ENCODE measurements at regions not wholly inside any gene's neighbourhood (a gene's known extent, or its start where the extent isn't known, plus 50 kb on each side); places are given as distances from the start of the nearest gene placed in this dataset.
"Not testable (repeated sequence)": the region's sequence is repeated elsewhere in the genome, so short reads cannot be mapped to it uniquely, and the experiment has no call there.

DNA sequence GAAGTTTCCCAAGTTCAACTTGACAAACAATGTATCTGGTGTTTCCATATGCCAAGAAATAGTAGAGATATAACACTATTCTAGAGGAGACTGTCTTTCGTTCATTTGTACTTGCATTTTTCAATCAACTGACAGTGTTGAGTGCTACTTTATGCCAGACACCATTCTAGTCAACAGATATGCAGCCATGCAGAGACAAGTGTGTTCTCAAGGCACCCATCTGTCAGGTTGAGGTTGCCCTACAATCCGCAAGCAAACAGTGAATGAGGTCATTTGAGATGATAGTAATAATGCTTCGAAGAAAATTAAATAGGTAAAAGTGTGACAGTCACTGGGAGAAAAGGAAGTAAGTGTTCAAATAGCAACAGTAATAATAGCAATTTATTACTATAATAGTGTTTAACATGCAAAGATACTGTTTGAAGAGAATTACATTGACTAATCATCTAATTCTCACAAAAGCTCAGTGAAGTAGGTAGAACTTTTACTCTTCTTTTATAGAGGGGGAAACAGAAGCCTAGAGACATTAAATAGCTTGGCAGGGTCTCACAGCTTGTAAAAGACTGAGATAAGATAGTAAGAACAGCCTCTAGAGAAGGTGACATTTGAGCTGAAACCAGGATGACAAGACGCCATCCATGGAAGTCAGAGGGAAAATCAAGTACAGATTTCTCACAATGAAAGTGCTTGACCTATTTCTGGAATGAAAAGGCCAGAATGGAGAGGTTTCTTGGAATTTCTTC lies 936.9 kb downstream of the SORCS3 start:
- no peak for DNase-seq (ENCODE audit: low read depth, low spot score)
- Histone ChIP-seq H3K9me3 (ENCODE audit: control insufficient read depth, insufficient read depth, low read length) (no peaks in the 10 kb centered on the region), H3K4me3 (ENCODE audit: low read length) (no peak overlapping the region), H3K36me3 (ENCODE audit: control insufficient read depth, insufficient read depth, low read length) (no peaks in the 10 kb centered on the region), H3K27ac (ENCODE audit: low read length) (no peak overlapping the region), H3K27me3 (ENCODE audit: control insufficient read depth, insufficient read depth, low read length) (no peaks in the 10 kb centered on the region), H3K4me1 (ENCODE audit: control insufficient read depth, insufficient read depth, low read length) (no peaks in the 10 kb centered on the region; the same call in 1 of the 2 replicates)
- WGBS (ENCODE audit: insufficient coverage, insufficient read length) = no CpG with 5 or more reads among the region's 4 CpGs

GRCh38 chr10:105559333-105560097 lies 918.4 kb downstream of the SORCS3 start:
- Histone ChIP-seq H3K27ac (ENCODE audit: low read length) (no peak overlapping the region), H3K4me1 (ENCODE audit: control insufficient read depth, insufficient read depth, low read length) (no peaks in the 10 kb centered on the region), H3K9me3 (ENCODE audit: control insufficient read depth, insufficient read depth, low read length) (no peaks in the 10 kb centered on the region), H3K27me3 (ENCODE audit: control insufficient read depth, insufficient read depth, low read length) (no peaks in the 10 kb centered on the region), H3K4me3 (ENCODE audit: low read length) (no peak overlapping the region), H3K36me3 (ENCODE audit: control insufficient read depth, insufficient read depth, low read length) (no peaks in the 10 kb centered on the region)
- WGBS (ENCODE audit: insufficient coverage, insufficient read length) = 100% methylated on average over 1 of the region's 4 CpGs
- no peak for DNase-seq (ENCODE audit: low read depth, low spot score)

DNA sequence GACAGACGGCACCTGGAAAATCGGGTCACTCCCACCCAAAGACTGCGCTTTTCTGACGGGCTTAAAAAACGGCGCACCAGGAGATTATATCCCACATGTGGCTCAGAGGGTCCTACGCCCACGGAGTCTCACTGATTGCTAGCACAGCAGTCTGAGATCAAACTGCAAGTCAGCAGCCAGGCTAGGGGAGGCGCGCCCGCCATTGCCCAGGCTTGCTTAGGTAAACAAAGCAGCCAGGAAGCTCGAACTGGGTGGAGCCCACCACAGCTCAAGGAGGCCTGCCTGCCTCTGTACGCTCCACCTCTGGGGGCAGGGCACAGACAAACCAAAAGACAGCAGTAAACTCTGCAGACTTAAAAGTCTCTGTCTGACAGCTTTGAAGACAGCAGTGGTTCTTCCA lies 909.4 kb downstream of the SORCS3 start:
- not testable (repeated sequence) for H3K4me1 ChIP-seq (ENCODE audit: control insufficient read depth, insufficient read depth, low read length); H3K27me3 ChIP-seq (ENCODE audit: control insufficient read depth, insufficient read depth, low read length); H3K36me3 ChIP-seq (ENCODE audit: control insufficient read depth, insufficient read depth, low read length); H3K27ac ChIP-seq (ENCODE audit: low read length); H3K9me3 ChIP-seq (ENCODE audit: control insufficient read depth, insufficient read depth, low read length); DNase-seq (ENCODE audit: low read depth, low spot score); H3K4me3 ChIP-seq (ENCODE audit: low read length)
- no CpG with 5 or more reads among the region's 13 CpGs for WGBS (ENCODE audit: insufficient coverage, insufficient read length)

- no peak for DNase-seq (ENCODE audit: low read depth, low spot score)
- no peaks in the 10 kb centered on the region for H3K36me3 ChIP-seq (ENCODE audit: control insufficient read depth, insufficient read depth, low read length)
- H3K4me1 ChIP-seq (ENCODE audit: control insufficient read depth, insufficient read depth, low read length) = no peaks in the 10 kb centered on the region
- no peaks in the 10 kb centered on the region for H3K27me3 ChIP-seq (ENCODE audit: control insufficient read depth, insufficient read depth, low read length)
- no peaks in the 10 kb centered on the region; the same call in 1 of the 2 replicates for H3K9me3 ChIP-seq (ENCODE audit: control insufficient read depth, insufficient read depth, low read length)
- WGBS (ENCODE audit: insufficient coverage, insufficient read length) = no CpG with 5 or more reads among the region's 1 CpG
- no peak overlapping the region for H3K27ac ChIP-seq (ENCODE audit: low read length)
- H3K4me3 ChIP-seq (ENCODE audit: low read length) = no peak overlapping the region
Measured at GRCh38 chr10:105549731-105550130, 908.6 kb downstream of the SORCS3 start.

DNA sequence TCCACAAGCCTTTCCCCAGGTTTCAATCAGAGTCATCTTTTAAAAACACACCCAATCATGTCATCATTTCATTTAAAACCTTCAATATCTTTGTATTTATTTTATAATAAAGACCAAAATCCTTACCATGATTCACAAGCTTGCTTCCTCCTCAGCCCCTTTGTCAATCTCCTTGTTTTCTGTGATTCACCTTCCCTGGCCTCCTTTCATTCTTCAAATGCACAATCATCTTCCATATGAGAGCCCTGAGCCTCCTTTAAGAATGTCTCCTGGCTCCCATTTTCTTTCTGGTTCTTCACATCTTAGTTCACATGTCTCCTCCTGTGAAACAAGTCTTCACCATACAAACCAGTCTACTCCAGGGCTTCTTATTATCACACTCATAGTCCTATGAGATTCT lies 904.0 kb downstream of the SORCS3 start:
- H3K4me3 ChIP-seq (ENCODE audit: low read length) = no peak overlapping the region
- no peaks in the 10 kb centered on the region for H3K27me3 ChIP-seq (ENCODE audit: control insufficient read depth, insufficient read depth, low read length)
- H3K27ac ChIP-seq (ENCODE audit: low read length) = no peak overlapping the region
- DNase-seq (ENCODE audit: low read depth, low spot score) = no peak
- no peaks in the 10 kb centered on the region; the same call in 1 of the 2 replicates for H3K9me3 ChIP-seq (ENCODE audit: control insufficient read depth, insufficient read depth, low read length)
- 0 out of 2 replicates have a peak, but pooled peaks cover 1% of the 10 kb centered on the region for H3K4me1 ChIP-seq (ENCODE audit: control insufficient read depth, insufficient read depth, low read length)
- no peaks in the 10 kb centered on the region for H3K36me3 ChIP-seq (ENCODE audit: control insufficient read depth, insufficient read depth, low read length)

DNA sequence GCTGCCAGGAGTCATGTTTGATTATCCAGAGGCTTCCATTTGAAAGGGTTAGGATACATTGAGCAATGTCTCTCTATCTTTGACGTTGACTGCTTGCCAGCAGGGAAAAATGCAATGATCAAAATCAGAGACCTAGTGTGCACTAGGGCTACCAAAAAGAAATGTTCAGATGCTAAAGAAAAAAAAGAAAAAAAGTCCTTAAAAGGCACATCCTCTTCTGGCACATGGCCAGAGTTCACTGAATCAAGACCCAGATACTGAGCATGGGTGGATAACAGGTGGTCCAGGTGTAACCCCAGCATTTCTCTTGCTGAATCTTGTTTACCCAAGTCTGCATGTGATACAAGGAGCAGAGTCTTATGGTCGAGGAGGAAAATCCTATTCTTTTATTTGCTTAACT lies 899.3 kb downstream of the SORCS3 start:
- Histone ChIP-seq H3K27me3 (ENCODE audit: control insufficient read depth, insufficient read depth, low read length) (no peaks in the 10 kb centered on the region), H3K4me3 (ENCODE audit: low read length) (no peak overlapping the region), H3K27ac (ENCODE audit: low read length) (no peak overlapping the region), H3K9me3 (ENCODE audit: control insufficient read depth, insufficient read depth, low read length) (no peaks in the 10 kb centered on the region), H3K36me3 (ENCODE audit: control insufficient read depth, insufficient read depth, low read length) (no peaks in the 10 kb centered on the region), H3K4me1 (ENCODE audit: control insufficient read depth, insufficient read depth, low read length) (0 out of 2 replicates have a peak, but pooled peaks cover 1% of the 10 kb centered on the region)
- no CpG with 5 or more reads among the region's 2 CpGs for WGBS (ENCODE audit: insufficient coverage, insufficient read length)
- no peak for DNase-seq (ENCODE audit: low read depth, low spot score)

DNA sequence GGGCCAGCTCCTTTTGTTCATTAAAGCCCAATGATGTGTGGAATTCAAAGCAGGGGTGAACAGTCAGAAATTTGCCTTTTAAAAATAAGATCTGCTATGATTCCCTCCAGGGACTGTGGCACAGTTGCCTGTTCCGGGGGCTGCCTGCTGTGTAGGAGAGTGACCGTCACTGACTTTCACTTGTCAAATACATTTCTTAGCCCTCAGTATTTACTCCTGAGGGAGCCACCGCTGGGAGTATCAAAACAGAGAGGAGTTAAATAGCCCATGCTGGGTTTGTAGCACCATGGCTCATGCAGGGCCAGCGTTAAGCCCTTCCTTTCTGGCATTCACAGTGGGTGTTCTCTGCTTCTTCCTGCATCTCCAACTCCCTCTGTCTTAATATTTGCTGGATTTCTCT lies 897.8 kb downstream of the SORCS3 start:
- H3K27ac ChIP-seq (ENCODE audit: low read length) = no peak overlapping the region
- no CpG with 5 or more reads among the region's 4 CpGs for WGBS (ENCODE audit: insufficient coverage, insufficient read length)
- no peak for DNase-seq (ENCODE audit: low read depth, low spot score)
- H3K27me3 ChIP-seq (ENCODE audit: control insufficient read depth, insufficient read depth, low read length) = no peaks in the 10 kb centered on the region
- H3K36me3 ChIP-seq (ENCODE audit: control insufficient read depth, insufficient read depth, low read length) = no peaks in the 10 kb centered on the region
- H3K4me1 ChIP-seq (ENCODE audit: control insufficient read depth, insufficient read depth, low read length) = 0 out of 2 replicates have a peak, but pooled peaks cover 1% of the 10 kb centered on the region
- no peaks in the 10 kb centered on the region for H3K9me3 ChIP-seq (ENCODE audit: control insufficient read depth, insufficient read depth, low read length)
- H3K4me3 ChIP-seq (ENCODE audit: low read length) = no peak overlapping the region

- Histone ChIP-seq H3K9me3 (ENCODE audit: control insufficient read depth, insufficient read depth, low read length) (no peaks in the 10 kb centered on the region), H3K27ac (ENCODE audit: low read length) (no peak overlapping the region), H3K4me3 (ENCODE audit: low read length) (no peak overlapping the region), H3K27me3 (ENCODE audit: control insufficient read depth, insufficient read depth, low read length) (no peaks in the 10 kb centered on the region), H3K4me1 (ENCODE audit: control insufficient read depth, insufficient read depth, low read length) (no peaks in the 10 kb centered on the region), H3K36me3 (ENCODE audit: control insufficient read depth, insufficient read depth, low read length) (no peaks in the 10 kb centered on the region)
- DNase-seq (ENCODE audit: low read depth, low spot score) = no peak
- WGBS (ENCODE audit: insufficient coverage, insufficient read length) = no CpG with 5 or more reads among the region's 3 CpGs
Measured at GRCh38 chr10:105535478-105535877, 894.4 kb downstream of the SORCS3 start.

DNA sequence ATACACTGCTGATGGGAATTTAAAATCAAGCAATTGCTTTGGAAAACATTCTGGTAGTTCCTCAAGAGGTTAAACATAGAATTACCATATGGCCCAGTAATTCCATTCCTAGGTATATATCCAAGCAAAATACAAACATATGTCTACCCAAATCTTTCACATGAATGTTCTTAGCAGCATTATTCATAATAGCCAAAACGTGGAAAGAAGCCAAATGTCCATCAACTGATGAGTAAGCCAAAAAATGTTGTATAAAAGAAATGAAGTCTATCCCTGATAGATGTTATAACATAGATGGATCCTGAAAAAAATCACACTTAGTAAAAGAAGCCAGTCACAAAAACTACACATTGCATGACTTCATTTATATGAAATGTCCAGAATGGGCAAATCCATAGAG lies 893.0 kb downstream of the SORCS3 start:
- no CpG with 5 or more reads among the region's 1 CpG for WGBS (ENCODE audit: insufficient coverage, insufficient read length)
- H3K9me3 ChIP-seq (ENCODE audit: control insufficient read depth, insufficient read depth, low read length) = no peaks in the 10 kb centered on the region
- no peaks in the 10 kb centered on the region for H3K27me3 ChIP-seq (ENCODE audit: control insufficient read depth, insufficient read depth, low read length)
- no peak for DNase-seq (ENCODE audit: low read depth, low spot score)
- H3K27ac ChIP-seq (ENCODE audit: low read length) = no peak overlapping the region
- H3K4me3 ChIP-seq (ENCODE audit: low read length) = no peak overlapping the region
- no peaks in the 10 kb centered on the region for H3K36me3 ChIP-seq (ENCODE audit: control insufficient read depth, insufficient read depth, low read length)
- H3K4me1 ChIP-seq (ENCODE audit: control insufficient read depth, insufficient read depth, low read length) = no peaks in the 10 kb centered on the region

GRCh38 chr10:105516511-105516910 lies 875.4 kb downstream of the SORCS3 start:
- DNase-seq (ENCODE audit: low read depth, low spot score) = no peak
- H3K36me3 ChIP-seq (ENCODE audit: control insufficient read depth, insufficient read depth, low read length) = no peaks in the 10 kb centered on the region
- no peak overlapping the region for H3K4me3 ChIP-seq (ENCODE audit: low read length)
- no peak overlapping the region for H3K27ac ChIP-seq (ENCODE audit: low read length)
- no peaks in the 10 kb centered on the region for H3K27me3 ChIP-seq (ENCODE audit: control insufficient read depth, insufficient read depth, low read length)
- H3K4me1 ChIP-seq (ENCODE audit: control insufficient read depth, insufficient read depth, low read length) = no peaks in the 10 kb centered on the region
- no peaks in the 10 kb centered on the region for H3K9me3 ChIP-seq (ENCODE audit: control insufficient read depth, insufficient read depth, low read length)
- WGBS (ENCODE audit: insufficient coverage, insufficient read length) = no CpG with 5 or more reads among the region's 2 CpGs
